A673 (cell line): ENCODE measurements at regions not wholly inside any gene's neighbourhood (a gene's known extent, or its start where the extent isn't known, plus 50 kb on each side); places are given as distances from the start of the nearest gene placed in this dataset.

Source experiments
- BruUV-seq: library from RNA; stranded (reverse); fragments of 400-500 nt; replicated peaks from 2 replicates; lab custom pipeline; 2021; lab: Mats Ljungman, UMichigan
- CTCF ChIA-PET: fragments of 300-600 bp; sonication (Branson Sonifier 250); formaldehyde crosslinking; loops from one replicate; lab custom pipeline; 2022; ENCODE audit warnings: antibody characterized with exemption; lab: Charles Lee
- POLR2A ChIA-PET: fragments of 300-600 bp; sonication (Branson Sonifier 250); formaldehyde crosslinking; loops from one replicate; lab custom pipeline; 2022; ENCODE audit warnings: antibody characterized with exemption; ENCODE audit not compliant: low non-redundant PET; lab: Charles Lee
- DNase-seq: peaks from one replicate; pipeline ENCODE4 v3.0.0-alpha.2; 2015; ENCODE audit warnings: low spot score
- H3K27ac ChIP-seq: fragments of 200-600 bp; sonication (generic); 2 replicates; pipeline ENCODE4 v1.5.1; 2016; ENCODE audit warnings: mixed run types, low read depth, mild to moderate bottlenecking, mixed read lengths, antibody characterized with exemption, low read length; ENCODE audit not compliant: poor library complexity, severe bottlenecking
- H3K27me3 ChIP-seq: fragments of 200-600 bp; sonication (generic); replicated peaks from 2 replicates; pipeline ENCODE4 v1.6.1; 2017; ENCODE audit warnings: mixed run types, low read depth, mild to moderate bottlenecking, mixed read lengths, antibody characterized with exemption, low read length; ENCODE audit not compliant: insufficient read depth, poor library complexity
- H3K36me3 ChIP-seq: fragments of 200-600 bp; sonication (generic); 2 replicates; pipeline ENCODE4 v1.6.1; 2016; ENCODE audit warnings: mixed run types, mild to moderate bottlenecking, mixed read lengths, antibody characterized with exemption, low read length; ENCODE audit not compliant: insufficient read depth, poor library complexity, severe bottlenecking
- H3K4me1 ChIP-seq: fragments of 200-600 bp; sonication (generic); 2 replicates; pipeline ENCODE4 v1.6.1; 2017; ENCODE audit warnings: mixed run types, mild to moderate bottlenecking, mixed read lengths, antibody characterized with exemption, low read length; ENCODE audit not compliant: insufficient read depth, poor library complexity, severe bottlenecking
- H3K4me3 ChIP-seq: fragments of 200-600 bp; sonication (generic); 2 replicates; pipeline ENCODE4 v1.5.1; 2016; ENCODE audit warnings: low read depth, mixed run types, mild to moderate bottlenecking, mixed read lengths, low read length; ENCODE audit not compliant: poor library complexity, severe bottlenecking
- H3K9me3 ChIP-seq: fragments of 200-600 bp; sonication (generic); 2 replicates; pipeline ENCODE4 v1.6.1; 2016; ENCODE audit warnings: mixed run types, low read depth, mild to moderate bottlenecking, mixed read lengths, antibody characterized with exemption, low read length; ENCODE audit not compliant: poor library complexity, severe bottlenecking
- EZH2 ChIP-seq: fragments of 200-600 bp; sonication (generic); IDR thresholded peaks from 2 replicates; pipeline ENCODE4 v1.6.1; 2017; ENCODE audit warnings: borderline replicate concordance, low read depth, mild to moderate bottlenecking, mixed read lengths, antibody characterized with exemption, low read length; ENCODE audit not compliant: poor library complexity, severe bottlenecking
- intact Hi-C: fragments of 100-400 bp; cut with micrococcal nuclease; formaldehyde crosslinking; loops from one replicate; pipeline ENCODE4 v1.10.0; 2022; ENCODE audit not compliant: unreplicated experiment
- TF ChIP-seq, protein P1 (sequence below): fragments of 300-800, 200-600 bp; sonication (generic); conservative IDR thresholded peaks from 2 replicates; pipeline ENCODE4 v1.5.1; 2017; ENCODE audit warnings: low read depth, mild to moderate bottlenecking, antibody characterized with exemption, low read length, moderate library complexity, mixed read lengths

DNA sequence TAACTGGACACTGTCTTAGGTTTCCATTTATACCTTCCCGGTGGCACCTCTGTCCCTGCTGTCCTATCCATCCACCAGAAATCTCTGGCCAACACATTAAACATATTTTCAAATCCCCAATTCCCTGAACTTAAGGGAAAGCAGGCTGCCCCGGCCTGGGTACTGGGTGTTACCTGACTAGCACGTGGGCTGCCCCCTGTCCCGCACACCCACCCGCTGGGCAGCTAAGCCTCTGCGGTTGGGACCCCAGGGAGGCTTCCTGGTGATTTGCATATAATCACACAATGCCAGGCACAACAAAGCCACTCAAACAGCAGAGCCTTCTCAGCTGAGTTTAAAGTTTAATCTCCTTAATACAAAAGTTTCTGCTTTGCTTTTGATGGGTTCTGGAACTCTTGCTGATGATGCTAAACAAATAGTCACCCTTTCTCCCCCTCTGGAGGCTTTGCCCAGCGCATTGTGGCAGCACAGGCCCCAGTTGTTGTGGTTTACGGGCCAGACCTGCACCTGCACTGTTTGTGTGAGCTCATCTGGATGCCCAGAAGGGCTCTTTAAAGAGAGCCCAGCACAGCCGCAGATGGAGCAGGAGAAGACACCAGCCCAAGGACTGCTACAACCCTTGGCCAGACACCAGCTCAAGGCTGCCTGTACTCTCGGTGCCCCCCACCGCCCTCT is 59.9 kb upstream of the POU2AF1 start:
- TF ChIP-seq, protein P1, sequence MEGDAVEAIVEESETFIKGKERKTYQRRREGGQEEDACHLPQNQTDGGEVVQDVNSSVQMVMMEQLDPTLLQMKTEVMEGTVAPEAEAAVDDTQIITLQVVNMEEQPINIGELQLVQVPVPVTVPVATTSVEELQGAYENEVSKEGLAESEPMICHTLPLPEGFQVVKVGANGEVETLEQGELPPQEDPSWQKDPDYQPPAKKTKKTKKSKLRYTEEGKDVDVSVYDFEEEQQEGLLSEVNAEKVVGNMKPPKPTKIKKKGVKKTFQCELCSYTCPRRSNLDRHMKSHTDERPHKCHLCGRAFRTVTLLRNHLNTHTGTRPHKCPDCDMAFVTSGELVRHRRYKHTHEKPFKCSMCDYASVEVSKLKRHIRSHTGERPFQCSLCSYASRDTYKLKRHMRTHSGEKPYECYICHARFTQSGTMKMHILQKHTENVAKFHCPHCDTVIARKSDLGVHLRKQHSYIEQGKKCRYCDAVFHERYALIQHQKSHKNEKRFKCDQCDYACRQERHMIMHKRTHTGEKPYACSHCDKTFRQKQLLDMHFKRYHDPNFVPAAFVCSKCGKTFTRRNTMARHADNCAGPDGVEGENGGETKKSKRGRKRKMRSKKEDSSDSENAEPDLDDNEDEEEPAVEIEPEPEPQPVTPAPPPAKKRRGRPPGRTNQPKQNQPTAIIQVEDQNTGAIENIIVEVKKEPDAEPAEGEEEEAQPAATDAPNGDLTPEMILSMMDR, result no peak
- TF ChIP-seq EZH2, result no peak
- intact Hi-C loops, result no loop called here
- H3K27me3 ChIP-seq, result no peaks in the 10 kb centered on the region
- BruUV-seq, result no TSS peak
- ChIA-PET CTCF (interaction anchor here (1.0 kb wide), 1 partner anchor 8 kb away, joined by 3 read pairs; no protein-coding TSS in a partner anchor), POLR2A (no interaction called here)
- H3K36me3 ChIP-seq, result no peaks in the 10 kb centered on the region
- H3K27ac ChIP-seq, result no peak overlapping the region
- H3K4me3 ChIP-seq, result no peak overlapping the region
- H3K9me3 ChIP-seq, result no peaks in the 10 kb centered on the region
- peak; percentile 34 for DNase-seq
- peaks cover 13% of the 10 kb centered on the region for H3K4me1 ChIP-seq

DNA sequence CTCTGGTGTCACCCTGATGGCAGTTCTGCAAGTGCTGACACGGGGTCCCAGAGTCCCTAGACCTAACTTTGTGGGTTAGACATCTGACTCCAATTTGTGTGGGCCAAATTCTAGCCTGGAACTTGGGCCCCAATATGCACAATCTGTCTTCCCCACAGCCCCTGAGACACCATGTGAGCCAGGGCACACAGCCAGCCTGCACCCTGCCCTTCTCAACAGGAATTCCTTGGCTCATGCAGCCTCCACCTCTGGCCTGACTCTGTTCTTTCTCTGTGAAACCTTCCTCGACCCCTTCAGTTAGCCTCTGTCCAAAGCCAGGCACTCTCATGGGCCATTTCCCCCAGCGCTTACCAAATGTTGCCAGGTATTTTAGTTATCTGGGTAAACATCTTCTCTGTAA is 59.1 kb upstream of the POU2AF1 start:
- CTCF ChIA-PET, result interaction anchor here (0.9 to 1.0 kb wide), 2 partner anchors 9 to 139 kb away, joined by 3 to 4 read pairs; partner anchors contain the start of gene POU2AF3
- intact Hi-C loops, result no loop called here
- Histone ChIP-seq H3K27me3 (no peaks in the 10 kb centered on the region), H3K4me3 (no peak overlapping the region), H3K27ac (no peak overlapping the region), H3K4me1 (peaks cover 13% of the 10 kb centered on the region), H3K9me3 (no peaks in the 10 kb centered on the region), H3K36me3 (no peaks in the 10 kb centered on the region)
- DNase-seq, result no peak
- POLR2A ChIA-PET, result no interaction called here
- BruUV-seq, result no TSS peak
- TF ChIP-seq EZH2, result no peak
- TF ChIP-seq, protein P1, result no peak

DNA sequence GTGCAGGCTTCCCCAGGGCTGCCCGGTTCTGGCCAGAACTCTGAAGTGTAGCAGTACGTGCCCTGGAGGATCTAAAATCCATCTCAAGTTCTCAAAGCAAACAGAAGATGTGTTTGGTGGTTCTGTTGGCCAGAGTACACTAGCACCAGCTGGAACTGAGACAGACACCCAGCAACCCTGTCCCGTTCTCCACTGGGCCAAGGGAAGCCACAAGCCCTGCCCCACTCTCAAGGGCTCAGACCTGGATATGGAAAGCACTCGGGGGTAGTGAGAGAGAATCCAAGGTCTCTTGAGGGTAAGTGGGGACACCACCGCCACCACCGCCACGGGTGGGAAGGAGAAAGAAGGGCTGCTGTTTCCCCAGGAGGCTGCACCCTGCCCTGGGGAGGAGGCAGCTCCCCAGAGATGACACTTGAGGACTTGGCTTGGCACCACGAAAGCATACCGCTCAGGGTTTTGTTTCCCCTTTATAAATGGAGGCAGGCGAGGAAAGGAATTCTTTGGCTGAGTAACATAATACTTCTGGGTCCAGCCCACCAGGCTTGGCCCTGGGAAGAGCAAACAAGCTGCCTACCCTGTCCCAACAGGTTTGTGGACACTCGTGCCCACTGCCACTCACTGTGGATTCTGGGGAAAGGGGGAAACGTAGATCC is 56.1 kb upstream of the POU2AF1 start:
- peaks cover 13% of the 10 kb centered on the region for H3K4me1 ChIP-seq
- H3K9me3 ChIP-seq, result no peaks in the 10 kb centered on the region
- H3K36me3 ChIP-seq, result no peaks in the 10 kb centered on the region
- ChIA-PET CTCF (interaction anchor here (0.6 to 0.7 kb wide), 2 partner anchors 56 to 152 kb away, joined by 5 to 10 read pairs; partner anchors contain the start of gene POU2AF1), POLR2A (no interaction called here)
- TF ChIP-seq, protein P1, result no peak
- no peak for TF ChIP-seq EZH2
- DNase-seq, result no peak
- no peak overlapping the region for H3K27ac ChIP-seq
- no peak overlapping the region for H3K4me3 ChIP-seq
- no TSS peak for BruUV-seq
- intact Hi-C loops, result no loop called here
- H3K27me3 ChIP-seq, result no peaks in the 10 kb centered on the region
